PC-9 (cell line): ENCODE measurements at regions not wholly inside any gene's neighbourhood (a gene's known extent, or its start where the extent isn't known, plus 50 kb on each side); places are given as distances from the start of the nearest gene placed in this dataset.

Experiments
- EZH2 ChIP-seq: fragments of 200-600 bp; sonication (generic); IDR thresholded peaks from 2 replicates; pipeline ENCODE4 v1.8.0; 2017; ENCODE audit warnings: antibody characterized with exemption, low read depth
- TF ChIP-seq, protein P1 (sequence below): fragments of 200-600 bp; sonication (generic); conservative IDR thresholded peaks from 2 replicates; pipeline ENCODE4 v1.6.1; 2017; ENCODE audit warnings: mixed run types, antibody characterized with exemption, mild to moderate bottlenecking, moderate library complexity

- TF ChIP-seq, protein P1, sequence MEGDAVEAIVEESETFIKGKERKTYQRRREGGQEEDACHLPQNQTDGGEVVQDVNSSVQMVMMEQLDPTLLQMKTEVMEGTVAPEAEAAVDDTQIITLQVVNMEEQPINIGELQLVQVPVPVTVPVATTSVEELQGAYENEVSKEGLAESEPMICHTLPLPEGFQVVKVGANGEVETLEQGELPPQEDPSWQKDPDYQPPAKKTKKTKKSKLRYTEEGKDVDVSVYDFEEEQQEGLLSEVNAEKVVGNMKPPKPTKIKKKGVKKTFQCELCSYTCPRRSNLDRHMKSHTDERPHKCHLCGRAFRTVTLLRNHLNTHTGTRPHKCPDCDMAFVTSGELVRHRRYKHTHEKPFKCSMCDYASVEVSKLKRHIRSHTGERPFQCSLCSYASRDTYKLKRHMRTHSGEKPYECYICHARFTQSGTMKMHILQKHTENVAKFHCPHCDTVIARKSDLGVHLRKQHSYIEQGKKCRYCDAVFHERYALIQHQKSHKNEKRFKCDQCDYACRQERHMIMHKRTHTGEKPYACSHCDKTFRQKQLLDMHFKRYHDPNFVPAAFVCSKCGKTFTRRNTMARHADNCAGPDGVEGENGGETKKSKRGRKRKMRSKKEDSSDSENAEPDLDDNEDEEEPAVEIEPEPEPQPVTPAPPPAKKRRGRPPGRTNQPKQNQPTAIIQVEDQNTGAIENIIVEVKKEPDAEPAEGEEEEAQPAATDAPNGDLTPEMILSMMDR, result no peak
- TF ChIP-seq EZH2, result no peak
Measured at GRCh38 chr13:104137416-104137815, 1071.2 kb upstream of the SLC10A2 start.
